GM12892 (cell line): ENCODE measurements at regions not wholly inside any gene's neighbourhood (a gene's known extent, or its start where the extent isn't known, plus 50 kb on each side); places are given as distances from the start of the nearest gene placed in this dataset.
"Not testable (repeated sequence)": the region's sequence is repeated elsewhere in the genome, so short reads cannot be mapped to it uniquely, and the experiment has no call there.

Experiments used
- POLR2A ChIP-seq: IDR thresholded peaks from 2 replicates; pipeline ENCODE4 v1.6.1; 2011; ENCODE audit warnings: low read depth, low read length, control low read depth
- POLR2AphosphoS5 ChIP-seq: IDR thresholded peaks from 2 replicates; pipeline ENCODE4 v1.6.1; 2011; ENCODE audit warnings: low read depth, low read length, control low read depth

DNA sequence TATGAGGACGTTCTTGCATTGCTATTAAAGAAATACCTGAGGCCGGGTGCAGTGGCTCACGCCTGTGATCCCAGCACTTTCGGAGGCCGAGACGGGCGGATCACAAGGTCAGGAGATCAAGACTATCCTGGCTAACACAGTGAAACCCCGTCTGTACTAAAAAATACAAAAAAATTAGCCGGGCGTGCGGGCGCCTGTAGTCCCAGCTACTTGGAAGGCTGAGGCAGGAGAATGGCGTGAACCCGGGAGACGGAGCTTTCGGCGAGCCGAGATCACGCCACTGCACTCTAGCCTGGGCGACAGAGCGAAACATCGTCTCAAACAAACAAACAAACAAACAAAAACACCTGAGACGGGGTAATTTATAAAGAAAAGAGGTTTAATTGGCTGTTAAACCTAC is 674.0 kb downstream of the BRINP1 start:
- TF ChIP-seq POLR2A, POLR2AphosphoS5: not testable (repeated sequence)
